T-helper 1 cell treated with Interleukin-12 subunit alpha and Interleukin-12 subunit beta and Interleukin-4 antibody, amounts not matched to agents 30 ng/mL and 1 ng/mL, for 36 hours (primary cell): ENCODE measurements at regions not wholly inside any gene's neighbourhood (a gene's known extent, or its start where the extent isn't known, plus 50 kb on each side); places are given as distances from the start of the nearest gene placed in this dataset.

ENCODE experiments used
- intact Hi-C: fragments of 100-400 bp; cut with micrococcal nuclease; formaldehyde crosslinking; loops from one replicate; pipeline ENCODE4 v1.15.1; 2024

DNA sequence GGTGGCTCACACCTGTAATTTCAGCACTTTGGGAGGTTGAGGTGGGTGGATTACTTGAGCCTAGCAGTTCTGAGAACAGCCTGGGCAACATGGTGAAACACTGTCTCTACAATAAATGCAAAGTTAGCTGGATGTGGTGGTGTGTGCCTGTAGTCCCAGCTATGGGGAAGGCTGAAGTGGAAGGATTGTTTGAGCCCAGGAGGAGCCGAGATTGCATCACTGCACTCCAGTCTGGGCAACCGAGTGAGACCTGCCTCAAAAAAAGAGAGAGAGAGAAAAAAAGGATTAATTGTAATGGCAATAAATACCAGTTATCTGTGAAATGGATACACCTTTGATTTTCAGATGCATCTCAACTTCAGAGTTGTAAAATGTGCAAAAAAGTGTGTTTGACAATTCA is 58.8 kb downstream of the SPRY1 start:
- intact Hi-C loops, result no loop called here

DNA sequence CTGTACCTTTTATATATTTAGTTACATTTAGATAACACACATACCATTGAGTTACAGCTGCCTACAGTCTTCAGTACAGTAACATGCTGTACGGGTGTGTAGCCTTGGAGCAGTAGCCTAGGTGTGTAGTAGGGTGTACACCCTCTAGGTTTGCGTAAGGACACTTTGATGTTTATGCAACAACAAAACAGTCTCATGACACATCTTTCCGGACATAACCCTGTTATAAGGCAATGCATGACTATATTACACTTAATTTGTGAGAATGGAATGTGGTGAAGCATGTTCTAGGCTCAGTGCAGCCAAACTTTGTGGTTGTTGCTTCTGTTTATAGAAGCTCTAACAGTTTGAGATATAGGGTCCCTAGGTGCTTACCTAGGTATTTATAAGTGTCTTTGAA is 65.4 kb downstream of the SPRY1 start:
- intact Hi-C loops, result no loop called here

DNA sequence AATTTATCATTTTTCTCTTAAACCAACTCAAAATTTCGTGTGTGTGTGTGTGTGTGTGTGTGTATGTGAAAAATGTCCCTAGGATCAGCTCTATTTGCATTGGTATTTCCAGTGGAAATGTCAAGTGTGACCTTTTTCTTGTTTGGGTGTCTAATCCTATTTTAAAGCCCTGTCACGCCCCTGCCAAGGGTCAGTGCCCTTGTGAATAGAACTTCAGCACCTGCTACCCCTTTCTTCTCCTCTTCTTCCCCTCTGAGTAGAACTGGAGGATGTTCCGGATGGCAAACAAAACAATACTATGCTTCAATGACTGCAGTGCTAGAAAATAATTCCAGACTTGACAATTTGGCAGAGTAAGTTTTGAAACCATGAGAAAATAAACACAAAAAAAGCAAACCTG is 67.3 kb downstream of the SPRY1 start:
- intact Hi-C loops, result no loop called here

DNA sequence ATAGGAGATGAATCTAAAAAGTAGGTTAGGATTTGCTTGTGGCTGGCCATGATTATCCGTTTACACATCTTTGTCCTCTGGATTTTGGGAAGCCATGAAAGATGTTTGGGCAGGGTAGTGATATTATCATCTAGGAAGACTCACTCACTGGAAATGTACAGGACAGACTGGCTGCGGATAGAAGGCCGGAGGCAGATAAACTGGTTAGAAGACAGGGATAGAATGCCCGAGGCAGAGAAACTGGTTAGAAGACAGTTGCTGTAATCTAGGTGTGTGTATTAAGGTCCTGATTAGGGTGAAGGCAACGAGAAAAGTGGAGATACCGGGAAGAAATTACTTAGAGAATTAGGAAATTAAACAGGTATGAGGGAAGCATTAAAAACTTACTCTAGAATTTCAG is 68.8 kb downstream of the SPRY1 start:
- intact Hi-C loops, result no loop called here

DNA sequence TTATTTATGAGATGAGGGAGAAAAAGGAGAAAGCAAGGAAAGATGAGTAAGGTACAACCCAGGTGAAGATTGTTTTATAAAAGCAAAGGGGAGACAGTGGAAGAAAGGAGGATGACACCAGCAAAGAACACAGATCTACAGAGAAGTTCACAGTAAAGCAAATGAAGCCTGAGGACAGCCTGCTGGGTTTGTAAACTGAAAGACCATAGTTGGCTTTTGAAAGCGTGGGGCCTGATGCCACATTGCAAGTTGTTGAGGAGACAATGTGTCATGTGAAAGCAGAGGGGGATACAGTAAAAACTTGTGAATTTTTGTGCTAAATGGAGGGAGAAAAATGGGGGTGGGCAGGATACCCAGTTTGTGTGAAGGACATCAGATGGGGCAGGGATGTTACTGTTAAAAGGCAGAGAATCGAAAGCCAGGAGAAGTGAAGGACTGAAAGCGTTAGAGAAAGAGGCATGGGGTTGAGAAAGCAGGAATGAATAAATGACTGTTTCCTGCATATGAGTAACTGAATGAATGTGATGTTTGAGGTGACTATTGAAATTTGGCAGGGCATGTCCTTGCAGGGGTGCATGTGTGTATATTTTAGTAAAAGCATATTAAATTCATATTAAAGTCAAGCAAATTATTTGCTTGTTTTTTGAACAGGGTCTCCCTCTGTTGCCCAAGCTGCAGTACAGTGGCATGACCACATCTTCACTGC is 69.6 kb downstream of the SPRY1 start:
- intact Hi-C loops, result no loop called here

DNA sequence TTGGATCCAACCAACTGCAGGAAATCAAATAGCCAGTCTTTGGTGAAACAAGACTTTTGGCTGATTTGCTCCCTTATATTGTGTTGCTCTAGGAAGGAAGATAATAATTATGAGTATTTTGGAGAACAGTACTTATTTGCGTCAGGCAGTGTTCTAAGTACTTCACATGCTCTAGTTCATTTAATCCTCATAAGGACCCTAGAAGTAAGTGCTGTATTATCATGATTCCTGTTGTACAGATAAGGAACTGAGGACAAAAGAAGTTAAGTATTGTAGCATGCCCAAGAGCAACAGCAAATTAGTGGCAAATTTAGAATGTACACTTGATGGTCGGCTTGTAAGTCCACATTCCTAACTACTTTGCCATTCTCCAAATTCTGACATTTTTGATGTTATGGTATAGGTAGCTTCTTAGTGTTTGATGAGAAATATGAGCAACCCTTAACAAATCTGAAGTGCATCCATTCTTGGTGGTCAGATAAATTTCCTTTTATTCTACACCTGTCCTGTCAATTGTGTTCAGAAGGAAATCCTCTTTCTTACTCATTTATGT is 72.0 kb downstream of the SPRY1 start:
- intact Hi-C loops, result no loop called here

DNA sequence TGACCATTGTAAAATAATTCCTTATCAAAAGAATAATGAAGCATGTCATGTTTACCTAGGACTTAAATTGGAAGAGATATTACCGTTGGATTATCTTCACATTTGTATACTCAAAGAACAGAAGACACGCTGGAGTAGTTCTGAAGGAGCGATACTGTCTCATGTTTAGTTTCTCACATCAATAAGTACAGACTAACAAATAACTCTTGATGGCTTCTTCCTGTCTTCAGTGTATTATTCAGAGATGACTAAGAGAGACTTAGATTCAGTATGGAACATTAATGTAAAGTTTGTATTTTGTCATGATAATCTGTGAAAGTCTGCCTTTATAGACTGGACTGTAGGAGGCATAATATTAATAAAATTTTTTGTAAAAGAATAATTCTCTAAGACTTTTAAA is 72.7 kb downstream of the SPRY1 start:
- intact Hi-C loops, result no loop called here

DNA sequence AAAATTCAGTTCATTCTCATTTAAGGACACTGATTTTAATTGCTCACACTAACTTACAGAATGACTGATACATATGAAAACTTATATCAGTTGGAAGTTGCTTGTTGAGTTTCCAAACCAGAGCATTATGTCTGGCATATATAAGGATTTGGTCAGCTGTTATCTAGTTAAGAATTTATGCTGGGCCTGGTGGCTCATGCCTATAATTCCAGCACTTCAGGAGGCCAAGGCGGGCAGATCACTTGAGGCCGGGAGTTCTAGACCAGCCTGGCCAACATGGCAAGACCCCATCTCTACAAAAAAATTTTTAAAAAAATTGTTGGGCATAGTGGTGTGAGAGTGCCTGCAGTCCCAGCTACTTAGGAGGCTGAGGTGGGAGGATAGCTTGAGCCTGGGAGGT is 73.1 kb downstream of the SPRY1 start:
- intact Hi-C loops, result no loop called here

DNA sequence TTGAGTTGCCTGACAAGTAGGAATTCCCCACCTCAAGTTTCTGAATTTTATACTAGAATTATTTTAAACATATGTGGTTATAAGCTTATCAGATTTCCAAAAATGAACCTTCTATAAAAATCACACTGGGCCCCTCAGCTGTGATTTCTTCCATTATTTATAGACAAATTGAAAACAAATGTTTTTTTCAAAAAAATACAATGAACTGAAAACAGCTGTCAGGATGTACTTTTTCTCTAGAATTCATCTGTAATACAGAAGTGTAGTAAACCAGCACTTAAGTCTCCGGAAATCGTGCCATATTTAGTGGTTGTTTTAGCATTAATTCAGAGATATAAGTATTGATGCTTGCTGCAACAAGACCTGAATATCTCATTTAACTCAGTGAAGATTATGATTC is 74.0 kb downstream of the SPRY1 start:
- intact Hi-C loops, result no loop called here

DNA sequence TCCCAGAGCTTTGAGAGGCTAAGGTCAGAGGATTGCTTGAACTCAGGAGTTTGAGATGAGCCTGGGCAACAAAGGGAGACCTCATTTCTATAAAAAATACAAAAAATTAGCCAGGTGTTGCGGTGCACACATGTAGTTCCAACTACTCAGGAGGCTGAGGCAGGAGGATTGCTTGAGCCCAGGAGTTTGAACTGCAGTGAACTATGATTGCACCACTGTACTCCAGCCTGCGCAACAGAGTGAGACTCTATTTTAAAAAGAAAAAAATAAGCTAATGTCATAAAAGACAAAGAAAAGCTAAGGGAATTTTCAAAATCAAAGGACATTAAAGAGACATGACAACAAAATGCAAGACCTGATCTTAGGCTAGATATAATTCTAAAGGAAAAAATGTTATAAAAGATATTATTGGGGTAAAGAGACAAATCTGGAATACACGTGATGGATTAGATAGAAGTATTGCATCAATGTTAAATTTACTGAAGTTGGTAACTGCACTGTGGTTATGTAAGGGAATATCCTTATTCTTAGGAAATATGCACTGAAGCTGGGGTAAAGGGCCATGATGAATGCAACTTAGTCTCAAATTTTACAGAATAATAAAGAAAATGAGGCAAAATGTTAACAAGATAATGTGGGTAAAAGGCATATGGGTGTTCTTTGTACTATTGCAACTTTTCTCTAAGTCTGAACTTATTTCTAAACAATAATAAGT is 75.2 kb downstream of the SPRY1 start:
- intact Hi-C loops, result no loop called here

DNA sequence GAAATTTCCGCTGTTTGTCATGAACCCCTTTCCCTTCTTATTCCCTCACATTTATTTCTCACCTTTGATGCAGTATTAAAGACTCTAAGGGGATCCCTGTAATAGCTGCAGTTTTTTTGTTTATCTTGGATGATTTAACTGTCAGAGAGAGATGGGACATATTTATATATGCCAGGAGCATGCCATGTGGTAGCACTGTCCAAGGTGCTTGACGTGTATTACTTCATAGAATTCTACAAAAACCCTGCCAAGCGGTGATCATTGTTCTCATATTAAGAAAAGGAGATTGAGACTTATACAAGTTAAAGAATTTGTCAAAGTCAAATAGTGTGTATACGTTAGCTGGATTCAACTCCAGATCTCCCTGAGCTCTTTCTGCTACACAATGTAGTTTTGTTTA is 78.2 kb downstream of the SPRY1 start:
- intact Hi-C loops, result no loop called here

DNA sequence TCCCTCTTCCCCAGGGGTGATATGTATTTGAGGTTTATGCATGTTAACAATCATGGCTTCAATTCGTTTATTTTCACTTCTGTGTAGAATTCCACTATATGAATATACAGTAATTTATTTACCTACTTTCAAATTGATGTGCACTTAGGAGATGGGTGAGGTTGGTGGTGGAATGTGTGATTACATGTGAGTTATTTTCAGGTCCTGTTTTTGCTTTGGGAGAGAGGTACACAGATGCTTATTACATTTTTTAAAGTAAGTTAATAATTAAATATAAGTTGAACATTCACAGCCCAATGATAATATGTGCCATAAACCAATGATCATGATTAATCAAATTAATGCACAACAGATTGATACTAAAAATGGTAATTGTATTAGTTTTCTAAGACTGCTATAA is 79.5 kb downstream of the SPRY1 start:
- intact Hi-C loops, result loop anchor here (2.0 kb wide), 1 partner anchor 63 kb away; no protein-coding TSS in a partner anchor

DNA sequence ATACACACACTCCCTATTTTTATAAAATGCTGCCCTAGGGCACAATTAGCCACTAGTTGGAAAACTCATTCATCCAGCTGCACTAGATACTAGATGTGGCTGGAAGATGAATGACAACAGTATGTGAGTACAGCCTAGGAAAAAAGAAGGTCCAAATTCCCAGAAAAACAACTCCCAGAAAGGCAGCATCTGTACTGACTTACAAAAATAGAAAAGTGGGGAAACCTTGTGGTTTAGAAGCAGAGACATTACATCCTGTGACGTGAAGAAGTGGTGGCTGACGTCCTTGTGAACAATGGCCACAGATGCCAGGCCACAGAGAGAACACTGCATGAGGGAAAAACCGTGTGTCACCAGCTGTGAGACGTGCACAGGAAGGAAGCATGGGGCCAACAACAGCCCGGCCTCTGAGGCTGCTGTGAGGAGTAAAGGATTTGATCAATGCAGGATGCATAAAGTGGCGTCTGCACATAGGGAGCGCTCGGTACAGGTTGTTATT is 81.2 kb downstream of the SPRY1 start:
- intact Hi-C loops, result loop anchor here (1.0 to 2.0 kb wide), 9 partner anchors 9 to 195 kb away; partner anchors contain the start of gene SPRY1

DNA sequence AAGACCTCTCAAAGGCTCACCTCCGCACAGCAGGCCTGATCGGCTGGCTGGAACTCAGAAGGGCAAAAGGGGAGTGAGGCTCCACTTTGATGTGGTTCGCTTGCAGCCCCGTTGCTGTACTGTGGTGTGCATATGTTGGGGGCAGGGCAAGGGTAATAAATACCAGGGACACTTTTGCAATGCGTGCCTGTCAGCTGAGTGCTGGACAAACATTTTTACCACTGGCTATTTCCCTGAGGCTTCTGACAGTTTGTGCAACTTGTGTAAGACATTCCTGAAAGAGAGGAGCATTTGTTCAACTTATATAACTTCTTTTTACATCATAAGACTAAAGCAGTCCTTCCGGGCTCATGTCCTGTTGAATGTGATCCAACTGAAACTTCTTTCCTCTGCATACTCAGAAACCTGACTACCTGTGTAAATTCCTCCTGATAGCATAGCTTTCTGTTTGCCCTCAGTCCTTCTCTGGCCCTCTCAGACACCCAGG is 82.3 kb downstream of the SPRY1 start:
- intact Hi-C loops, result loop anchor here (1.0 to 2.0 kb wide), 6 partner anchors 7 to 193 kb away; partner anchors contain the start of gene SPRY1

DNA sequence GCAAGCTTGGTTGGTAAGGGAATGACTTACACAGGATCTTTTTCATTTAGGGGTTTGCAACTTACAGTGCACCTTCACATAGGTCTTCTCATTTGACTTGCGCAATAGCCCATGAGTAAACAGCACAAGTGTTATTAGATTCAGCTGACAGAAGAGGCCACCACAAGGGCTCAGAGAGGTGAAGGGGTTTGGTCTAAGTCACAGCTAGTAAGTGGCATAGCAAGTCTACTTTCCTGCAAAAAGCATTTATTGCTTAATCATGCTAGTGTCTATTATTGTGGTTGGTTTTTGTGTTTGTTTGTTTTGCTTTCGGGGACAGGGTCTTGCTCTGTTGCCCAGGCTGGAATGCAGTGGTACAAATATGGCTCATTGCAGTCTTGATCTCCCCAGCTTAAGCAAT is 83.3 kb downstream of the SPRY1 start:
- intact Hi-C loops, result loop anchor here (2.0 kb wide), 2 partner anchors 25 to 57 kb away; no protein-coding TSS in a partner anchor

DNA sequence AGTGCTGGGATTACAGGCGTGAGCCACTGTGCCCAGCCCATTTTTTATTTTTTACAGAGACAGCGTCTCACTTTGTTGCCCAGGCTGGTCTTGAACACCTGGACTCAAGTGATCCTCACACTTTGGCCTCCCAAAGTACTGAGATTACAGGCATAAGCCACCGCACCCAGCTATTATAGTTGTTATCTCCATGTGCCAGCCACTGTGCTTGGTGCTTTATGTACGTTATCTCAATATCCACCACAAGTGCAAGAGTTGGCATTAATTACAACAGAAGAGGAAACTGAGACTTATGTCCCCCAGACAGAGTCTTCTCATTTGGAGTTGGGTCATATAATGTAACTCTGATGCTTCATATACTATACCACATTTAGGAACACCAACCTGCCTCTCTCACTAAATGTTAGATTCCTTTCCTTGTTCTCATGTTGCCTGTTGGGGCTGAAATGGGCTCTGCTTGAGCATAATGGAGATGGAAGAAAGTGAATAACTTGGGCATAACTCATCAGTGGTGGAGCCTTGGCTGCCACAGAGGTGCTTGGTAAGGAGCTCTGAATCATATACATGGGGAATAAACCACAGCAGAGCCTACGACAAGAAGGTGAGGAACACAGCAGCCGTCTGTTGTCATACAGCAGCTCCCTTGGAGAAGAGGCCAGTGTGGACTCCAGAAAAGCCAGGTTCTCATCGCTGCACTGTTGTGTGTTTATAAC is 84.3 kb downstream of the SPRY1 start:
- intact Hi-C loops, result no loop called here

DNA sequence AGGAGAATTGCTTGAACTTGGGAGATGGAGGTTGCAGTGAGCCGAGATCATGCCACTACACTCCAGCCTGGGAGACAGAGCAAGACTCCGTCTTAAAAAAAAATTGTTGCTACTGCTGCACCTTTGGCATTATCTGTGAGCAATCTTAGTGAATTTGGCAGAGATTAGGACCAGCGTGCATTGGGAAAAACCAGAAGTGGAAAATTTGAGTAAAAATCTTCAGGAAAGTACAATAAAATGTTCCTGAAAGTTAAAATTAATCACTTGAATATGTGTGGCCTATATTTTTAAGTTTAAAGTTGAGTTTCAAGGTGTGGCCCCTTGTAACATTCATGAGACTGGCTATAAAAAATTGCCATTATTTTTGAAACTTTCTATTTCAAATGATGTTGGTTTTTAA is 85.1 kb downstream of the SPRY1 start:
- intact Hi-C loops, result no loop called here

DNA sequence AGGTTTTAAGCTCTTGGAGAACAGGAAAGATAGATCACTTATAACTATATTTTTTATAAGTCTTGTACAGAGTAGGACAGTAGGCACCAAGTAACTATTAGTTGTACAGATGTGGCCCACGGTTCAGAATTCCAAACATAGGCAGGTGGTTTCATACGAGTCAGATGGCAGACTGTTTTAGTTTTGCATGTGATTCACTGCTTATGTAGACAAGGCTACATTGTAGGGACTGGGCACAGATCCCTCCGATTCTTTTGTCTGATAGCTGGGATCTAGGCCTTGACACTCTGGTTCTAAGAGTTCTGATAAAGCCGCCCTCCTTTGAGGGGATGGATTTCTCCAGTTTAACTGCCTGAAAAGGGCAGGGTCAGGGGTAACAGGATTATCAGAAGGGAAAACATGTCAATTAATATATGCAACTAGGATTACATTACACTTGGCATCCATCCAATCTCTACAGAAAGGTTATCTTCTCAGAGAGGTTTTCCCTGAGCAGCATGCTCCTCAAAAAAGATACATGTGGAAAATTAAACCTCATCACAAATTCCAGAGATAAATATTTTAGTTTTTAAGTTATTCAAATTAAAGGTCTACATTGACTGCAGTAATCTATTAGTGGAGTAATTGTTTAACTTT is 87.8 kb downstream of the SPRY1 start:
- intact Hi-C loops, result no loop called here

DNA sequence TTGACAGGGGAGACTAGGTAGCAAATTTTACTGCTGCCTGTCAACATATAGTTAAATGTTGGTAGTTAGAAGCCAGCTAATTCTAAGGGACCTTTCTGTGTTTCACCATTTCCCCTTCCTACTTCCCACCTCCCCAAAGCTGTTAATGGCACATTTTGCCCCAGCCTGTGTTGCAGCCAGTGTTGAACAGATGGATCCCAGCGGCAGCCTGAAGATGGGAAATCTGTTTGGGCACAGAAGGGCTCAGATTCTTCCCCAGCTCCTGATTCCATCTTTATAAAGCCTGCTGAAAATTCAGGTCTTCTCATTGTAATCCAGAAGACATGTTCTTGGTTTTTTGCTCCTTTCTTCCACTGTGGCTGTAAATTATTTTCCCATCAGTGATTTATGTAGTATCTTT is 89.0 kb downstream of the SPRY1 start:
- intact Hi-C loops, result no loop called here

DNA sequence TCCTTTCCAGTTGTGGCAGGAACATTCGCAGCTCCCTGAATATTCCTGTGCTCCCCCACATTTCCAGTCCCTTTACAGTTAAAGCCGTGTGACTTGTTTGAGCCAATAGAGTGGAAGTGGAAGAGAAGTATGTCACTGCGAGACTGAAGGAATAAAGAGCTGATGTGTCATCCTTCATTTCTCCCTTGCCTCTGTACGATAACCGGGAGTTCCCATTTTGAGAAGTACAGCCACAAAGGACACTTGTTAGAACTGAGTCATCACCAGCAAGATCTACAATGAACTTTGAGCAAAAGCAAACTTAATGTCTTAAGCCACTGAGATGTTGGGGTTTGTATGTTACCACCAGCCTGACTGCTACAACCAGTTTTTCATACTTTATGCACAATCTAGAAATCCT is 92.3 kb downstream of the SPRY1 start:
- intact Hi-C loops, result loop anchor here (1.0 kb wide), 1 partner anchor 90 kb away; no protein-coding TSS in a partner anchor

DNA sequence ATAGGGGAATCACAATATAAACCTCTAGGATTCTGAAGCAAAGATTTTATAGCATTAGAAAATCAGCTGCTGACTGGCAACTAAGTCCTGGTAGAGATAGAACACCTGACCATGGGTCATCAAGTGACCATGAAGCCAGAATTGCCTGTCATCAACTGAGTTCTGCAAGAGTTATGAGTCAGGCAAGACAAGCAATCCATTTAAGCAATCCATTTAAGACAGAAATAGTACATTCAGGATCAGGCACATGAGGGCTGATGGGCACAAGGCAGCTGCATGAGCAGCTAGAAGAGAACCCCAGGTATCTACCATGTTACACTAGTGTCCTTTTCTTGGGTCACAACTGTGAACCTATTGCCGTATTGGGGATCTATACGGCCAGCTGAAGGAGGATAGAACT is 98.9 kb downstream of the SPRY1 start:
- intact Hi-C loops, result no loop called here
